ENCODE measurements at regions not wholly inside any gene's neighbourhood (a gene's known extent, or its start where the extent isn't known, plus 50 kb on each side); places are given as distances from the start of the nearest gene placed in this dataset.

GRCh38 chr1:239717918-239718184, 331.5 kb downstream of the CHRM3 start:
- no peaks in the 10 kb centered on the region for H3K9me3 Mint-ChIP-seq

GRCh38 chr1:239718571-239718970, 332.2 kb downstream of the CHRM3 start:
- Mint-ChIP-seq H3K27ac (no peak overlapping the region), H3K4me1 (peaks cover 43% of the 10 kb centered on the region), H3K9me3 (no peaks in the 10 kb centered on the region), H3K4me3 (no peak overlapping the region), H3K36me3 (no peaks in the 10 kb centered on the region), H3K27me3 (ENCODE audit: low read depth) (no peaks in the 10 kb centered on the region)
- no peak for DNase-seq (ENCODE audit: low spot score in 2 of 2, unreplicated experiment in 2 of 2)
- TF ChIP-seq, protein P1, sequence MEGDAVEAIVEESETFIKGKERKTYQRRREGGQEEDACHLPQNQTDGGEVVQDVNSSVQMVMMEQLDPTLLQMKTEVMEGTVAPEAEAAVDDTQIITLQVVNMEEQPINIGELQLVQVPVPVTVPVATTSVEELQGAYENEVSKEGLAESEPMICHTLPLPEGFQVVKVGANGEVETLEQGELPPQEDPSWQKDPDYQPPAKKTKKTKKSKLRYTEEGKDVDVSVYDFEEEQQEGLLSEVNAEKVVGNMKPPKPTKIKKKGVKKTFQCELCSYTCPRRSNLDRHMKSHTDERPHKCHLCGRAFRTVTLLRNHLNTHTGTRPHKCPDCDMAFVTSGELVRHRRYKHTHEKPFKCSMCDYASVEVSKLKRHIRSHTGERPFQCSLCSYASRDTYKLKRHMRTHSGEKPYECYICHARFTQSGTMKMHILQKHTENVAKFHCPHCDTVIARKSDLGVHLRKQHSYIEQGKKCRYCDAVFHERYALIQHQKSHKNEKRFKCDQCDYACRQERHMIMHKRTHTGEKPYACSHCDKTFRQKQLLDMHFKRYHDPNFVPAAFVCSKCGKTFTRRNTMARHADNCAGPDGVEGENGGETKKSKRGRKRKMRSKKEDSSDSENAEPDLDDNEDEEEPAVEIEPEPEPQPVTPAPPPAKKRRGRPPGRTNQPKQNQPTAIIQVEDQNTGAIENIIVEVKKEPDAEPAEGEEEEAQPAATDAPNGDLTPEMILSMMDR (IDR thresholded peaks at IDR 0.05; ENCODE audit: unreplicated experiment) = no peak

More at GRCh38 chr1:239717918-239718184, 331.5 kb downstream of the CHRM3 start:
- Mint-ChIP-seq H3K27ac (no peak overlapping the region), H3K36me3 (no peaks in the 10 kb centered on the region), H3K4me1 (peaks cover 44% of the 10 kb centered on the region), H3K27me3 (ENCODE audit: low read depth) (no peaks in the 10 kb centered on the region), H3K4me3 (no peak overlapping the region)
- TF ChIP-seq, protein P1 (IDR thresholded peaks at IDR 0.05; ENCODE audit: unreplicated experiment) = no peak
- DNase-seq (ENCODE audit: low spot score in 2 of 2, unreplicated experiment in 2 of 2) = no peak

DNA sequence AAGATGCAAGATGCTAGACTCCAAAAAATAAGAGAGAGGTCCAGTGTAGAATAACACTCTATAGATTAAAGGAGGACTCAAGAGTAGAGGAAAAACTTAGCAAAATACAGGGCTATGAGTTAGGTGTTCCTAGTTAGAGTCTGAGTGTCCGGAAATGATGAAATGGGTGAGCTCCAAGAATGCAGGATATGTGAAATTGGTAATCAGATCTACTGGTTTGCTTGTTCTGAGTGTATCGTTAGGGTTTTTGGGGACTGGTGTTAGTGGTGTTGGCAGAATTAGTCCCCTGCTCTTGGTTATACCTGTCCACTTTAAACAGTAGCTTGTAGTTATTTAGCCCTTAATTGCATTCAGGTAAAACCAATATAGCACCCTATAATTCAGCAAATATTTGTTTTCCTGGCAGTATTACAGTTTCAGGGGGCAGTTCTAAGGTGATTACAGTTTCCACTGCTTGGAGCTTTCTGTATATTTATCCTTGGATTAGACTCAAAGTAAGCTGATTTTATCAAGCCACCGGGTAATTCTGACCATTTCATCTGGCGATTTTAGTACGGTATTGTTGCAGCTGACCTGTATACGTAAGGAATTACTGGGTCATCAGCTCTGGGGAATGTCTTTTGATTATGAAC, 332.7 kb downstream of the CHRM3 start:
- H3K36me3 Mint-ChIP-seq = no peaks in the 10 kb centered on the region
- H3K27me3 Mint-ChIP-seq (ENCODE audit: low read depth) = no peaks in the 10 kb centered on the region
- no peak overlapping the region for H3K27ac Mint-ChIP-seq
- no peak overlapping the region for H3K4me3 Mint-ChIP-seq
- peaks cover 43% of the 10 kb centered on the region for H3K4me1 Mint-ChIP-seq
- no peaks in the 10 kb centered on the region for H3K9me3 Mint-ChIP-seq
- TF ChIP-seq, protein P1 (IDR thresholded peaks at IDR 0.05; ENCODE audit: unreplicated experiment) = no peak
- no peak for DNase-seq (ENCODE audit: low spot score in 2 of 2, unreplicated experiment in 2 of 2)

GRCh38 chr1:239719642-239720258, 333.4 kb downstream of the CHRM3 start:
- H3K9me3 Mint-ChIP-seq = no peaks in the 10 kb centered on the region
- H3K4me1 Mint-ChIP-seq = peaks cover 49% of the 10 kb centered on the region
- no peaks in the 10 kb centered on the region for H3K36me3 Mint-ChIP-seq
- no peak overlapping the region for H3K4me3 Mint-ChIP-seq
- H3K27me3 Mint-ChIP-seq (ENCODE audit: low read depth) = no peaks in the 10 kb centered on the region
- TF ChIP-seq, protein P1 (IDR thresholded peaks at IDR 0.05; ENCODE audit: unreplicated experiment) = no peak
- DNase-seq (ENCODE audit: low spot score in 2 of 2, unreplicated experiment in 2 of 2) = no peak
- H3K27ac Mint-ChIP-seq = no peak overlapping the region

DNA sequence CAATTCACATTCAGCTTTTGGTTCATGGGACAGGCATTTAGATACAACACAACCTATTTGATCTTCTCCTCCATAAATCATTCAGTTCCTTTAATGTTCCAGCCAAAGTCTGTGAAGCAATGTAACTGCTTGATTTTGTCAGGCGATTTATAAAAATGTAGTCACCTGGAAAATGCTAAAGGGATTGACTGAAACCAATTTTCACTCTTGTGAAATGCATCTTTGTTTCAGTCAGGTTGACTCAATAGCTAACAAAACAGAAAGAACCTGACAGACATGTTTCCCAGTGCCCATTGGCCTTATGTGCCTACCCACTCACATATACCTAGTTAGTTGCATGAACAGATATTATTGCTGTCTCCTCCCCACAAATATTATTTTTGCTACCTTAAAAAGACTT, 335.7 kb downstream of the CHRM3 start:
- no peak overlapping the region for H3K4me3 Mint-ChIP-seq
- DNase-seq (ENCODE audit: low spot score in 2 of 2, unreplicated experiment in 2 of 2) = no peak
- H3K36me3 Mint-ChIP-seq = no peaks in the 10 kb centered on the region
- TF ChIP-seq, protein P1 (IDR thresholded peaks at IDR 0.05; ENCODE audit: unreplicated experiment) = no peak
- H3K9me3 Mint-ChIP-seq = no peaks in the 10 kb centered on the region
- H3K27ac Mint-ChIP-seq = peak overlapping the region; percentile 56
- no peaks in the 10 kb centered on the region for H3K27me3 Mint-ChIP-seq (ENCODE audit: low read depth)
- peaks cover 70% of the 10 kb centered on the region for H3K4me1 Mint-ChIP-seq

All from mesothelial cell of epicardium (in vitro differentiated cells).